Tibial artery (tissue), 4 donors: ENCODE measurements at regions not wholly inside any gene's neighbourhood (a gene's known extent, or its start where the extent isn't known, plus 50 kb on each side); places are given as distances from the start of the nearest gene placed in this dataset.
"Not testable (repeated sequence)": the region's sequence is repeated elsewhere in the genome, so short reads cannot be mapped to it uniquely, and the experiment has no call there.

ENCODE experiments used
- DNase-seq, 2 donors: peaks; one replicate each; pipeline ENCODE4 v3.0.0-alpha.2; 2019
- H3K27ac ChIP-seq, 2 donors: fragments of 200-600 bp; sonication (generic) in 1 of 2; 1 replicate in 1 of 2; 2 replicates in 1 of 2; pipeline ENCODE4 v1.5.1; 2018 to 2019; ENCODE audit warnings: mild to moderate bottlenecking in 1 of 2
- H3K27me3 ChIP-seq, 2 donors: fragments of 200-600 bp; sonication (generic) in 1 of 2; one replicate each; pipeline versions ENCODE4 v1.5.1 to v1.6.0; 2016 to 2019
- H3K36me3 ChIP-seq, 3 donors: fragments of 200-600 bp; sonication (generic) in 2 of 3; one replicate each; pipeline ENCODE4 v1.5.1; 2016 to 2019; ENCODE audit warnings: mild to moderate bottlenecking in 2 of 3
- H3K4me1 ChIP-seq, 4 donors: fragments of 200-600 bp; sonication (generic) in 2 of 4; 1 replicate in 3 of 4; 2 replicates in 1 of 4; pipeline ENCODE4 v1.5.1; 2016 to 2019
- H3K4me3 ChIP-seq, 2 donors: fragments of 200-600 bp; sonication (generic) in 1 of 2; 1 replicate in 1 of 2; 2 replicates in 1 of 2; pipeline ENCODE4 v1.5.1; 2018 to 2019; ENCODE audit warnings: mild to moderate bottlenecking in 2 of 2
- H3K9me3 ChIP-seq, 3 donors: fragments of 200-600 bp; sonication (generic) in 1 of 3; one replicate each; pipeline ENCODE4 v1.5.1; 2016 to 2019
- CTCF ChIP-seq, 2 experiments: fragments of 200-600 bp in 1 of 2; fragments of 450-650 bp in 1 of 2; IDR thresholded peaks; one replicate each; pipeline ENCODE4 v1.5.1; 2017 to 2019; ENCODE audit warnings: antibody characterized with exemption in 2 of 2, mild to moderate bottlenecking in 1 of 2, moderate library complexity in 1 of 2
- intact Hi-C: fragments of 100-400 bp; cut with DNase I; formaldehyde crosslinking; loops from one replicate; pipeline ENCODE4 v1.15.0; 2023; ENCODE audit warnings: low total_unique reads

- Histone ChIP-seq H3K36me3 (no peaks in the 10 kb centered on the region), H3K9me3 (no peaks in the 10 kb centered on the region), H3K4me1 (peaks cover 0 to 8% (median 0%) of the 10 kb centered on the region in 4 donors), H3K27ac (no peak overlapping the region), H3K27me3 (no peaks in the 10 kb centered on the region), H3K4me3 (no peak overlapping the region)
- intact Hi-C loops = no loop called here
- no peak for TF ChIP-seq CTCF (IDR thresholded peaks at IDR 0.05)
- DNase-seq = no peak
Observed at GRCh38 chr5:28632607-28633006, 1594.2 kb upstream of the CDH9 start.

- Histone ChIP-seq H3K4me3 (no peak overlapping the region), H3K27ac (no peak overlapping the region), H3K4me1 (no peaks in the 10 kb centered on the region), H3K36me3 (no peaks in the 10 kb centered on the region), H3K9me3 (peaks cover 0 to 10% (median 0%) of the 10 kb centered on the region in 3 donors), H3K27me3 (no peaks in the 10 kb centered on the region)
- TF ChIP-seq CTCF (IDR thresholded peaks at IDR 0.05) = no peak
- no peak for DNase-seq
- intact Hi-C loops = no loop called here
Observed at GRCh38 chr5:28603869-28604268, 1565.5 kb upstream of the CDH9 start.

- Histone ChIP-seq H3K4me1 (no peaks in the 10 kb centered on the region), H3K36me3 (no peaks in the 10 kb centered on the region), H3K27ac (no peak overlapping the region), H3K9me3 (no peaks in the 10 kb centered on the region), H3K27me3 (no peaks in the 10 kb centered on the region), H3K4me3 (no peak overlapping the region)
- no peak for TF ChIP-seq CTCF (IDR thresholded peaks at IDR 0.05)
- intact Hi-C loops = no loop called here
- DNase-seq = no peak
Observed at GRCh38 chr5:28602429-28602828, 1564.0 kb upstream of the CDH9 start.

DNA sequence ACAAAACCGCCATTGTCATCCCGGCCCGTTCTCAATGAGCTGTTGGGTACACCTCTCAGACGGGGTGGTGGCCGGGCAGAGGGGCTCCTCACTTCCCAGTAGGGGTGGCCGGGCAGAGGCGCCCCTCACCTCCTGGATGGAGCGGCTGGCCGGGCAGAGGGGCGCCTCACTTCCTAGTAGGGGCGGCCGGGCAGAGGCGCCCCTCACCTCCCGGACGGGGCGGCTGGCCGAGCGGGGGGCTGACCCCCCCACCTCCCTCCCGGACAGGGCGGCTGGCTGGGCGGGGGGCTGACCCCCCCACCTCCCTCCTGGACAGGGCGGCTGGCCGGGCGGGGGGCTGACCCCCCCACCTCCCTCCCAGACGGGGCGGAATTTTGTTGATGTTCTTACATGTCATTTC is 1558.3 kb upstream of the CDH9 start:
- intact Hi-C loops, H3K27me3 ChIP-seq, DNase-seq, H3K4me1 ChIP-seq, H3K27ac ChIP-seq, H3K36me3 ChIP-seq, H3K9me3 ChIP-seq, H3K4me3 ChIP-seq: not testable (repeated sequence)

DNA sequence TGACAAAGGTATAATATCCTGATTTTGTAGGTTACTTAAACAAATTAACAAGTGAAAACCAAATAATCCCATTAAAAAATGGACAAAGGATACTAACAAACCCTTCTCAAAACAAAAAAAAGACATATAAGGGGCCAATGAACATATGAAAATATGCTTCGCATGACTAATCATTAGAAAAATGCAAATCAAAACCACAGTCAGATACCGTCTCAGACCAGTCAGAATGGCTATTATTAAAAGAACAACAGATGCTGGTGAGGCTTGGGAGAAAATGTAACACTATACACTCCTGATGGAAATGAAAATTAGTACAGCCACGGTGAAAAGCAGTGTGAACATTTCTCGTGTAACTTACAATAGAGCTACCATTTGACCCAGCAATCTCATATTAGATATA is 1542.2 kb upstream of the CDH9 start:
- Histone ChIP-seq H3K4me3 (no peak overlapping the region), H3K27ac (peak overlapping the region in 1 of 2 donors; percentile 22), H3K36me3 (no peaks in the 10 kb centered on the region), H3K4me1 (peaks cover 0 to 16% (median 0%) of the 10 kb centered on the region in 4 donors), H3K9me3 (no peaks in the 10 kb centered on the region), H3K27me3 (no peaks in the 10 kb centered on the region)
- TF ChIP-seq CTCF (IDR thresholded peaks at IDR 0.05) = no peak
- DNase-seq = no peak
- intact Hi-C loops = no loop called here

DNA sequence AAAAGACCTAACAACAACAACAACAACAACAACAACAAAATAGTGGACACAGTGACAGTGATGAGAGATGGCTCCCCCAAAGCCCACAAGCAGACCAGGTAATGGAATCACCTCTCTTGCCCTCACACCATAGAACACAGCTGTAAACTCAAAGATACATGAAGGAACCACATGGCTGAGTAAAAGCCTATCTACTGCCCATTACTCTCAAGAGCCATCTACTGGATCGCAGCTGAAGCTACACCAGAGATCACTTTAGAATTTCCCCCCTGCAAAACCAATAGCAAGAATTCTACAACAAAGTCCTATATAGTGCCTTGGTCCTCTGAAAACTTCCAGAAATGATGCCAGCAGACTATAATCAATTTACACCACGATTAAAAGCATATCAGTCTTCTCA is 1537.6 kb upstream of the CDH9 start:
- intact Hi-C loops = no loop called here
- Histone ChIP-seq H3K27me3 (no peaks in the 10 kb centered on the region), H3K4me3 (no peak overlapping the region), H3K9me3 (no peaks in the 10 kb centered on the region), H3K27ac (no peak overlapping the region), H3K4me1 (peaks cover 0 to 15% (median 0%) of the 10 kb centered on the region in 4 donors), H3K36me3 (no peaks in the 10 kb centered on the region)
- DNase-seq = no peak
- TF ChIP-seq CTCF (IDR thresholded peaks at IDR 0.05) = no peak
